Ascending aorta (tissue), 2 donors: ENCODE measurements at regions not wholly inside any gene's neighbourhood (a gene's known extent, or its start where the extent isn't known, plus 50 kb on each side); places are given as distances from the start of the nearest gene placed in this dataset.

Experiments used
- DNase-seq, 2 donors: peaks; one replicate each; pipeline ENCODE4 v3.0.0-alpha.2; 2019; ENCODE audit warnings: low spot score in 2 of 2
- H3K27ac ChIP-seq, 2 donors: fragments of 200-600 bp; sonication (generic); one replicate each; pipeline ENCODE4 v1.5.1; 2016 to 2017; ENCODE audit warnings: mild to moderate bottlenecking in 1 of 2
- H3K27me3 ChIP-seq: fragments of 200-600 bp; sonication (generic); one replicate; pipeline ENCODE4 v1.5.1; 2017
- H3K36me3 ChIP-seq, 2 donors: fragments of 200-600 bp; sonication (generic); one replicate each; pipeline ENCODE4 v1.5.1; 2016
- H3K4me1 ChIP-seq, 2 donors: fragments of 200-600 bp; sonication (generic); one replicate each; pipeline ENCODE4 v1.5.1; 2016 to 2017; ENCODE audit warnings: mild to moderate bottlenecking in 1 of 2
- H3K4me3 ChIP-seq, 2 donors: fragments of 200-600 bp; sonication (generic); one replicate each; pipeline ENCODE4 v1.5.1; 2016 to 2017; ENCODE audit warnings: mild to moderate bottlenecking in 1 of 2
- H3K9me3 ChIP-seq, 2 donors: fragments of 200-600 bp; sonication (generic); one replicate each; pipeline ENCODE4 v1.5.1; 2016
- intact Hi-C: fragments of 100-400 bp; cut with DNase I; formaldehyde crosslinking; loops from one replicate; pipeline ENCODE4 v1.15.1; 2023
- TF ChIP-seq, protein P1 (sequence below), 3 experiments: fragments of 200-600 bp in 2 of 3; fragments of 450-650 bp in 1 of 3; sonication (generic) in 2 of 3; IDR thresholded peaks; one replicate each; pipeline ENCODE4 v1.5.1; 2016 to 2019; ENCODE audit warnings: antibody characterized with exemption in 3 of 3, mild to moderate bottlenecking in 1 of 3, moderate library complexity in 1 of 3

DNA sequence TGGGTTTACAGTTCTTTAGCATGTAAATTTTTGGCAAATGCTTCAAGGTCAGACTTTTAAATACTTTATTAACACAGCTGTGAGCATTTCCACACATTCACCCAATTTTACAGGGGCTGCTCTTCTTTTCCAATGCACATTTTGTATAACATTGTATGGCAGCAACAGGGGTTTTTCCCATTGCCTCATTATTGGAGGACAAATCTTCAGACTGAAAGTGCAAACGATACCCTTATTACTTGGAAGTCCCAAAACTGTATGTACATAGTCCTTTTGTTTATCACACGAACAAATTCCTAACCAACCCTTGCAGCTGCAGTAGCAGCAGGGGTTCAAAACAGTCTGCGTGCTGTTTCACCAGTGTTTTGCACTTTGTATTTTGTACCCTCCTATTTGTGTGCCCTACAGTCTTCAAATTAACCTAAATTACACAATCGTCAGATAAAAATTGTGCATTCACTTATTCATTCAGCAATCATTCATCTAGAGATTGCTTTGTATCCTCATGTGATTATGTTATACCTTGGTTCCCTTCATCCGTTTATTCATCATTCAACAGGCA, 330.7 kb upstream of the RASGEF1B start:
- TF ChIP-seq, protein P1, sequence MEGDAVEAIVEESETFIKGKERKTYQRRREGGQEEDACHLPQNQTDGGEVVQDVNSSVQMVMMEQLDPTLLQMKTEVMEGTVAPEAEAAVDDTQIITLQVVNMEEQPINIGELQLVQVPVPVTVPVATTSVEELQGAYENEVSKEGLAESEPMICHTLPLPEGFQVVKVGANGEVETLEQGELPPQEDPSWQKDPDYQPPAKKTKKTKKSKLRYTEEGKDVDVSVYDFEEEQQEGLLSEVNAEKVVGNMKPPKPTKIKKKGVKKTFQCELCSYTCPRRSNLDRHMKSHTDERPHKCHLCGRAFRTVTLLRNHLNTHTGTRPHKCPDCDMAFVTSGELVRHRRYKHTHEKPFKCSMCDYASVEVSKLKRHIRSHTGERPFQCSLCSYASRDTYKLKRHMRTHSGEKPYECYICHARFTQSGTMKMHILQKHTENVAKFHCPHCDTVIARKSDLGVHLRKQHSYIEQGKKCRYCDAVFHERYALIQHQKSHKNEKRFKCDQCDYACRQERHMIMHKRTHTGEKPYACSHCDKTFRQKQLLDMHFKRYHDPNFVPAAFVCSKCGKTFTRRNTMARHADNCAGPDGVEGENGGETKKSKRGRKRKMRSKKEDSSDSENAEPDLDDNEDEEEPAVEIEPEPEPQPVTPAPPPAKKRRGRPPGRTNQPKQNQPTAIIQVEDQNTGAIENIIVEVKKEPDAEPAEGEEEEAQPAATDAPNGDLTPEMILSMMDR (IDR thresholded peaks at IDR 0.05) = no peak
- intact Hi-C loops = no loop called here
- no peaks in the 10 kb centered on the region for H3K36me3 ChIP-seq
- no peaks in the 10 kb centered on the region for H3K27me3 ChIP-seq
- no peak overlapping the region for H3K4me3 ChIP-seq
- H3K9me3 ChIP-seq = no peaks in the 10 kb centered on the region
- DNase-seq = no peak
- no peak overlapping the region for H3K27ac ChIP-seq
- H3K4me1 ChIP-seq = no peaks in the 10 kb centered on the region

DNA sequence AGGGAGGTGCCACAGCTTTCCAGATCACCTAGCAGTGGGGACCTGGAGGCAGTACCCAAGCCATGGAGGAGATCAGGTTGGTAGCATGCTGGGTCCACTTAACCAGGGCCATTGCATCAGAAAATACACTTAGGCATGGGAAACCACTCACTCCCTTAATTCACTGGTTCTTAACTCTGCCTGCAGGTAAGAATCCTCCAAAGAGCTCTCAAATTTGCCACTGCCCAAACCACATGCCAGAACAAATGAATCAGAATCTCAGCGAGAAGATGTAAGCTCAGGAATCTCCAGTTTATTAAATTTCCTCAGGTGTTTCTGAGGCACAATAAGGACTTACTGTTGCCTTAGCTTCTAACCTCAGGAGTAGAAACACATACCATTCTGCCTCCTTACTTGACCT, 327.7 kb upstream of the RASGEF1B start:
- TF ChIP-seq, protein P1 (IDR thresholded peaks at IDR 0.05) = no peak
- Histone ChIP-seq H3K4me1 (no peaks in the 10 kb centered on the region), H3K27me3 (no peaks in the 10 kb centered on the region), H3K36me3 (no peaks in the 10 kb centered on the region), H3K27ac (no peak overlapping the region), H3K4me3 (no peak overlapping the region), H3K9me3 (no peaks in the 10 kb centered on the region)
- no peak for DNase-seq
- intact Hi-C loops = no loop called here

DNA sequence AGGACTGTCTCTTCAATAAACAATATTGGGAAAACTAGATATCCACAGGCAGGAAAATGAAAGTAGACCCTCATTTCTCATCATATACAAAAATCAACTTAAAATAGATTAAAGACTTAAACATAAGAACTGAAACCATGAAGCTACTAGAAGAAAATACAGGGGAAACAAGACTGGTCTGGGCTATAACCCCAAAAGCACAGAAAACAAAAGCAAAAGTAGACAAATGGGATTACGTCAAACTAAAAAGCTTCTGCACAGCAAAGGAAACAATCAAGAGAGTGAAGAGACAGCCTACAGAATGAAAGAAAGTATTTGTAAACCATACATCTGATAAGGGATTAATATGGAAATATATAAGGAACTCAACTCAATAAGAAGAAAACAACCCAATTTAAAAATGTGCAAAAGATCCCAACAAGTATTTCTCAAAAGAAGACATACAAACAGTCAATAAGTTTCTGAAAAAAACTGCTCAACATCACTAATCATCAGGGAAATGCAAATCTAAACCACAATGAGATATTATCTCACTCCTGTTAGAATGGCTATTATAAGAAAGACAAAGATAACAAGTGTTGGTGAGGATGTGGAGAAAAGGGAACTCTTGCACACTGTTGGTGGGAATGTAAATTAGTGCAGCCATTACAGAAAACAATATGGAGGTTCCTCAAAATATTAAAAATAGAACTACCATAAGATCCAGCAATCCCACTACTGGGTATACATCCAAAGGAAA, 325.3 kb upstream of the RASGEF1B start:
- Histone ChIP-seq H3K36me3 (no peaks in the 10 kb centered on the region), H3K4me3 (no peak overlapping the region), H3K27ac (no peak overlapping the region), H3K4me1 (no peaks in the 10 kb centered on the region), H3K27me3 (no peaks in the 10 kb centered on the region), H3K9me3 (no peaks in the 10 kb centered on the region)
- intact Hi-C loops = no loop called here
- no peak for DNase-seq
- TF ChIP-seq, protein P1 (IDR thresholded peaks at IDR 0.05) = no peak

DNA sequence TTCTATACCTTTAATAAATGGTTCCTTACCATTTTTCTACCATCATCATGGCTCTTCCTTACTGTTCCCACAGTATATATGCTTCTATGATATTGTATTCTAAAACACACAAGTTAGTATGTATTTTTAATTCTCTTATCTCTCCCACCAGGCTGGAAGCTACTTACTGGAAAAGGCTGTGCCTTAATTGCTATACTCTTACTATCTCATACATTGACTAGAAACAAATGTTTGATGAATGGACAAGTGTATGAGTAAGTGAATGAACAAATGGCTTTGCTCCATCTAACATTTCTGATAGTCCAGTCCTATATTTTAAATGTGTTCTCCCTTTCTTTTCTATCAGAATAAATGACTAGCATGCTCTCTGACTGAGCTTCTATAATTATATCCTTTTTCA, 320.8 kb upstream of the RASGEF1B start:
- intact Hi-C loops = no loop called here
- Histone ChIP-seq H3K4me3 (no peak overlapping the region), H3K9me3 (no peaks in the 10 kb centered on the region), H3K27ac (no peak overlapping the region), H3K36me3 (no peaks in the 10 kb centered on the region), H3K27me3 (no peaks in the 10 kb centered on the region), H3K4me1 (no peaks in the 10 kb centered on the region)
- TF ChIP-seq, protein P1 (IDR thresholded peaks at IDR 0.05) = no peak
- no peak for DNase-seq

DNA sequence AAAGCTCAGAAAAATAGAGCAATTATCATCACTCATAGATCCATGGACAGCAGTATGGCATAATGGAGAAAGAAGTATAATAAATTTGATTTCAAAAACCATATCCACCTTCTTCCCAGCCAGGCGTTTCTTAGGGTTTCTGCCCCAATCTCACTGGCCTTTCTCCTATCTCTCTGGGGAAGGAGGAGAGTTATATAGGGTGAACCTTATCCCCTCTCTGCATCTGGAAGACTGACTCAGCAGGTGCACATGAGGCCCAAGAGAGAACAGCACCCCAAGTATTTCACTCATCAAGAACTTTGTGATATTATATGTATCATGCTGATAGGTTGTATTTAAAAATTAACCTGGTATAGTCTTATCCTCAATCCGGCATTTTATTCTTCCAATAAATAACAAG, 318.8 kb upstream of the RASGEF1B start:
- no peaks in the 10 kb centered on the region for H3K27me3 ChIP-seq
- peaks cover 0 to 4% of the 10 kb centered on the region in 2 donors for H3K4me1 ChIP-seq
- intact Hi-C loops = no loop called here
- no peaks in the 10 kb centered on the region for H3K36me3 ChIP-seq
- H3K4me3 ChIP-seq = no peak overlapping the region
- no peak for DNase-seq
- H3K27ac ChIP-seq = no peak overlapping the region
- H3K9me3 ChIP-seq = no peaks in the 10 kb centered on the region
- TF ChIP-seq, protein P1 (IDR thresholded peaks at IDR 0.05) = no peak
